HepG2 (cell line): ENCODE measurements at regions not wholly inside any gene's neighbourhood (a gene's known extent, or its start where the extent isn't known, plus 50 kb on each side); places are given as distances from the start of the nearest gene placed in this dataset.

Source experiments
- ATAD3A ChIP-seq: sonication (generic); formaldehyde crosslinking; IDR thresholded peaks from 2 replicates; pipeline ENCODE4 v1.4.0; 2020; ENCODE audit warnings: missing genetic modification reagents
- CHD2 ChIP-seq: IDR thresholded peaks from 2 replicates; pipeline ENCODE4 v1.6.1; 2011; ENCODE audit warnings: low read depth, low read length, improper control_type of control experiment
- ETV6 ChIP-seq: sonication (generic); formaldehyde crosslinking; conservative IDR thresholded peaks from 2 replicates; pipeline ENCODE4 v1.4.0; 2020; ENCODE audit warnings: missing genetic modification reagents
- HDAC6 ChIP-seq: fragments of 200-600 bp; sonication (generic); IDR thresholded peaks from 2 replicates; pipeline ENCODE4 v1.7.0; 2017; ENCODE audit warnings: mild to moderate bottlenecking, antibody characterized with exemption, low read length, low read depth
- NAIF1 ChIP-seq: sonication (generic); formaldehyde crosslinking; IDR thresholded peaks from 2 replicates; pipeline ENCODE4 v1.5.0; 2020; ENCODE audit warnings: mild to moderate bottlenecking, missing genetic modification reagents, borderline replicate concordance
- NFIB ChIP-seq: sonication (generic); formaldehyde crosslinking; IDR thresholded peaks from 2 replicates; pipeline ENCODE4 v1.9.0; 2021; ENCODE audit warnings: missing genetic modification reagents, mild to moderate bottlenecking, borderline replicate concordance
- REST ChIP-seq, 2 experiments: IDR thresholded peaks; 2 replicates each; pipeline ENCODE4 v1.6.1; 2011 to 2012; ENCODE audit warnings: low read length in 2 of 2, borderline replicate concordance in 1 of 2, low read depth in 1 of 2, mild to moderate bottlenecking in 1 of 2, moderate library complexity in 1 of 2
- RXRA ChIP-seq: sonication (generic); formaldehyde crosslinking; IDR thresholded peaks from 2 replicates; pipeline ENCODE4 v1.5.1; 2020; ENCODE audit warnings: missing genetic modification reagents
- SMYD3 ChIP-seq: sonication (generic); formaldehyde crosslinking; IDR thresholded peaks from 2 replicates; pipeline ENCODE4 v1.8.1; 2023; ENCODE audit warnings: mild to moderate bottlenecking, missing genetic modification reagents
- SRY ChIP-seq: sonication (generic); formaldehyde crosslinking; IDR thresholded peaks from 2 replicates; pipeline ENCODE4 v1.8.0; 2022; ENCODE audit warnings: mild to moderate bottlenecking, missing genetic modification reagents
- TMF1 ChIP-seq: sonication (generic); formaldehyde crosslinking; IDR thresholded peaks from 2 replicates; pipeline ENCODE4 v1.8.1; 2022; ENCODE audit warnings: low read depth, missing genetic modification reagents
- UBTF ChIP-seq: sonication (generic); formaldehyde crosslinking; IDR thresholded peaks from 2 replicates; pipeline ENCODE4 v1.4.0; 2020; ENCODE audit warnings: mild to moderate bottlenecking, missing genetic modification reagents
- ZBED4 ChIP-seq: sonication (generic); formaldehyde crosslinking; IDR thresholded peaks from 2 replicates; pipeline ENCODE4 v1.4.0; 2020; ENCODE audit warnings: missing genetic modification reagents, borderline replicate concordance
- ZBTB33 ChIP-seq: sonication (generic); formaldehyde crosslinking; IDR thresholded peaks from 2 replicates; pipeline ENCODE4 v1.4.0; 2020; ENCODE audit warnings: missing genetic modification reagents
- ZFP37 ChIP-seq: sonication (generic); formaldehyde crosslinking; IDR thresholded peaks from 2 replicates; pipeline ENCODE4 v1.4.0; 2020; ENCODE audit warnings: missing genetic modification reagents, borderline replicate concordance
- ZNF589 ChIP-seq: sonication (generic); formaldehyde crosslinking; conservative IDR thresholded peaks from 2 replicates; pipeline ENCODE4 v1.8.0; 2022; ENCODE audit warnings: mild to moderate bottlenecking, moderate library complexity, missing genetic modification reagents
- ZNF749 ChIP-seq: sonication (generic); formaldehyde crosslinking; IDR thresholded peaks from 2 replicates; pipeline ENCODE4 v1.8.0; 2022; ENCODE audit warnings: mild to moderate bottlenecking, missing genetic modification reagents, moderate library complexity, borderline replicate concordance

GRCh38 chr2:20113004-20113796, 61.8 kb upstream of the LAPTM4A start (continued):
- TF ChIP-seq RXRA (CRISPR knock-in tag) (0 out of 2 replicates have a peak, but pooled peaks have one; percentile 41), UBTF (CRISPR knock-in tag) (peak; percentile 39; the same call in 1 of the 2 replicates), ATAD3A (CRISPR knock-in tag) (0 out of 2 replicates have a peak, but pooled peaks have one; percentile 34), SMYD3 (CRISPR knock-in tag) (no peak), TMF1 (CRISPR knock-in tag) (no peak), ZNF749 (no peak), NAIF1 (no peak), ZNF589 (CRISPR knock-in tag) (no peak), ZBED4 (CRISPR knock-in tag) (no peak), NFIB (0 out of 2 replicates have a peak, but pooled peaks have one; percentile 33), ZBTB33 (CRISPR knock-in tag) (0 out of 2 replicates have a peak, but pooled peaks have one; percentile 55), CHD2 (no peak), SRY (CRISPR knock-in tag) (no peak), ETV6 (CRISPR knock-in tag) (no peak), HDAC6 (no peak), ZFP37 (CRISPR knock-in tag) (no peak), REST (IDR thresholded peaks at IDR 0.05; ENCODE audit: borderline replicate concordance in 1 of 2, low read depth in 1 of 2, low read length in 2 of 2) (no peak)
